BE2C (cell line): ENCODE measurements at regions not wholly inside any gene's neighbourhood (a gene's known extent, or its start where the extent isn't known, plus 50 kb on each side); places are given as distances from the start of the nearest gene placed in this dataset.

Source experiments
- DNase-seq: peaks from one replicate; pipeline ENCODE4 v3.0.0-alpha.2; 2020
- H3K27me3 ChIP-seq: fragments of 250-450 bp; sonication (Bioruptor Pico); 2 replicates; pipeline ENCODE4 v1.5.1; 2020; ENCODE audit warnings: mild to moderate bottlenecking
- H3K36me3 ChIP-seq: fragments of 250-450 bp; sonication (Bioruptor Pico); 2 replicates; pipeline ENCODE4 v1.5.1; 2020; ENCODE audit warnings: mild to moderate bottlenecking
- H3K4me1 ChIP-seq: fragments of 250-450 bp; sonication (Bioruptor Pico); 2 replicates; pipeline ENCODE4 v1.5.1; 2020
- H3K4me3 ChIP-seq: 2 replicates; pipeline ENCODE4 v1.5.1; 2011; ENCODE audit warnings: low read depth, low read length
- H3K9me3 ChIP-seq: fragments of 250-450 bp; sonication (Bioruptor Pico); 2 replicates; pipeline ENCODE4 v1.5.1; 2020
- CTCF ChIP-seq: IDR thresholded peaks from 2 replicates; pipeline ENCODE4 v1.5.1; 2012; ENCODE audit warnings: mild to moderate bottlenecking, low read depth, low read length

- no peaks in the 10 kb centered on the region for H3K9me3 ChIP-seq
- H3K36me3 ChIP-seq: no peaks in the 10 kb centered on the region
- H3K4me3 ChIP-seq: no peak overlapping the region
- no peak for DNase-seq
- peaks cover 44% of the 10 kb centered on the region for H3K27me3 ChIP-seq
- H3K4me1 ChIP-seq: no peaks in the 10 kb centered on the region
- TF ChIP-seq CTCF: no peak
These were observed 126.0 kb downstream of the FOXD1 start for GRCh38 chr5:73322437-73323076.

- Histone ChIP-seq H3K9me3 (no peaks in the 10 kb centered on the region), H3K36me3 (no peaks in the 10 kb centered on the region), H3K27me3 (peaks cover 49% of the 10 kb centered on the region), H3K4me1 (no peaks in the 10 kb centered on the region), H3K4me3 (no peak overlapping the region)
- no peak for DNase-seq
- no peak for TF ChIP-seq CTCF
These were observed 126.7 kb downstream of the FOXD1 start for GRCh38 chr5:73321757-73322436.

DNA sequence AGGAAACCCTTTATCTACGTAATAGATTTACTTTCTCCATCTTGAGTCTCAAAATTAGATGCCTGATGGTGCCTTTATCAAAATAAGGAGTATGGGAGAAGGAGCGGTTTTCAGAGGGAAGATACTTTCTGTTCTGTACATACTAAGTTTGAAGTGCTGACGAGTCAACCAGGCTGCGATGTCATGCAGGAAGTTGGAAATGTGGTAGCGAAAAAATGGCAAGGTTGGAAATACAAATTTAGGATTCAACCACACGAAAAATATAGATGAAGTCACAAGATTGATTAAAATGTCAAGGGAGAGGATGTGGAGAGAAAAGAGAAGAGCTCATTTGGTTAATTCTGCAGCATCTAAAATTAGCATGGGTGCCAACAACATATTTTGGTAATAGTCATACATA lies 129.5 kb downstream of the FOXD1 start:
- no peaks in the 10 kb centered on the region for H3K9me3 ChIP-seq
- TF ChIP-seq CTCF: no peak
- no peaks in the 10 kb centered on the region for H3K4me1 ChIP-seq
- H3K27me3 ChIP-seq: peaks cover 57% of the 10 kb centered on the region
- no peaks in the 10 kb centered on the region for H3K36me3 ChIP-seq
- no peak overlapping the region for H3K4me3 ChIP-seq
- DNase-seq: no peak

DNA sequence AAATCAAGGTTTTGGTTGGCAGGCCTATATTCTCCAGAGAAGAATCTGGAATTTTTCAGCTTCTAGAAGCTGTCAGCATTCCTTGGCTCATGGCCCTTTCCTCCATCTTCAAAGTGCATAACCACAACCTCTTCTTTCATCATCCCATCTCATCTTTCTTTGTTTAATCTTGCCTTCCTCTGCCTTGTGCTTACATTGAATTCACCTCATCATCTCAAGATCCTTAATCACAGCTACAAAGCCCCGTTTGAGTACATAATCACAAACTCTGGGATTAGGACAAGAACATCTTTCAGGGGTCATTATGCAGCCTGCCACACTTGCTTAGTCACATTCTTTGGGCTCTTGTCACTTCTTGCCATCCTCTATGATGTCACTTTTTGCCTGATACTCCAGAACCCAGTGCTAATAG lies 130.3 kb downstream of the FOXD1 start:
- Histone ChIP-seq H3K36me3 (no peaks in the 10 kb centered on the region), H3K4me1 (no peaks in the 10 kb centered on the region), H3K4me3 (no peak overlapping the region), H3K9me3 (no peaks in the 10 kb centered on the region), H3K27me3 (peaks cover 59% of the 10 kb centered on the region)
- no peak for DNase-seq
- no peak for TF ChIP-seq CTCF

- TF ChIP-seq CTCF: no peak
- Histone ChIP-seq H3K4me1 (no peaks in the 10 kb centered on the region), H3K9me3 (no peaks in the 10 kb centered on the region), H3K27me3 (peaks cover 51% of the 10 kb centered on the region), H3K36me3 (no peaks in the 10 kb centered on the region), H3K4me3 (no peak overlapping the region)
- no peak for DNase-seq
These were observed 131.1 kb downstream of the FOXD1 start for GRCh38 chr5:73317523-73317922.
